Activated gamma-delta T cell treated with Interleukin-2 at 50 U/mL for 16 hours (primary cell): ENCODE measurements at regions not wholly inside any gene's neighbourhood (a gene's known extent, or its start where the extent isn't known, plus 50 kb on each side); places are given as distances from the start of the nearest gene placed in this dataset.

Experiments
- DNase-seq: peaks from one replicate; pipeline ENCODE4 v3.0.0-alpha.2; 2020

DNA sequence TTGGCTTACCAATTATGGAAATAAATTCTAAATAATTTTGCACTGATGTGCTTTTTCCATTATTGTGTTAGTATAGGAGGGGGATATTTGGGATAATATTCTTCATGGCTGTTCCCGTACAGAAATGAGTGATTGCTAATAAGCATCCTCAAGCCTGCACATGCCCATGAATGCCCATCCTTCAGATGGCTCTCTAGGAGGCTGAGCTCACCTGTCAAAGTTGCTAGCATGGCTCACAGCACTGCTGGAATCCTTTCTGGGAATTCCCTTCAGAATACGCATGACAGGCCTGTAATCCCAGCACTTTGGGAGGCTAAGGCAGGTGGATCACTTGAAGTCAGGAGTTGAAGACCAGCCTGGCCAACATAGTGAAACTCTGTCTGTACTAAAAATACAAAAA lies 124.1 kb downstream of the NXNL2 start:
- no peak for DNase-seq

DNA sequence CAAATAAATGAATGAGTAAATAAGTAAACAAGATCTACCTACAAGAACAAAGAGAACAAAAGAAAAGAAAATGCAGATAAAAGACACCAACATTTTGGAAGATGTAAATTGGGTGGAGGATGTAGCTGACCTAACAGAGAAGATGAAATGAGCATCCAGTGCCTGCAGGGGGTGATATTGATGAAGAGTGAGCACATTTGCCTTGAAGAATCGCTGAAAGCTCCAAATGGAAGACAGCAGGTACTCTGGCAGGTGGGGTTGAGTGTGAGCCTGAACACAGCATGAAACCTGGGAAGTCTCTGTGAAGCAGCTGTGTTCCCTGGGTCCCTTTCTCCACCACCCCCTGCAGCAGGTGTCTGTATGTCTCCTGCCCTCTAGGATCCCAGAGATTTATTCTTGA lies 125.6 kb downstream of the NXNL2 start:
- DNase-seq: no peak

DNA sequence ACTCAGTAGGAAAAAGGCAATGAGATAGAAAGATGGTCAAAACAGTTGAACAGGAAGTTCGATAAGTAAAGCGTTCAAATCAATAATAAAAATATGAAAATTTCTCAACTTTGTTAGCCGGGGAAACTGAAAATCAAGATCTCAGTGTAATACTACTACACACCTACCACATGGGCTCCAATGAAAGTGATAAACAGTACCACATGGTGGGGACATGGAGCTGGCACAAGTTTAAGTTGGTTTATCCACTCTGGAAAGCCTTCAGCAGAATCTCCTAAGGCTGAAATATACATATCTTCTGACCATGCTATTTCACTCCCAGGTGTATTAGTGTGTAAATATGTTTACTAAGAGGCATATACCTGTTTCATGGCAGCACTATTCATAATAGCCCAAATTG lies 126.8 kb downstream of the NXNL2 start:
- DNase-seq: no peak

DNA sequence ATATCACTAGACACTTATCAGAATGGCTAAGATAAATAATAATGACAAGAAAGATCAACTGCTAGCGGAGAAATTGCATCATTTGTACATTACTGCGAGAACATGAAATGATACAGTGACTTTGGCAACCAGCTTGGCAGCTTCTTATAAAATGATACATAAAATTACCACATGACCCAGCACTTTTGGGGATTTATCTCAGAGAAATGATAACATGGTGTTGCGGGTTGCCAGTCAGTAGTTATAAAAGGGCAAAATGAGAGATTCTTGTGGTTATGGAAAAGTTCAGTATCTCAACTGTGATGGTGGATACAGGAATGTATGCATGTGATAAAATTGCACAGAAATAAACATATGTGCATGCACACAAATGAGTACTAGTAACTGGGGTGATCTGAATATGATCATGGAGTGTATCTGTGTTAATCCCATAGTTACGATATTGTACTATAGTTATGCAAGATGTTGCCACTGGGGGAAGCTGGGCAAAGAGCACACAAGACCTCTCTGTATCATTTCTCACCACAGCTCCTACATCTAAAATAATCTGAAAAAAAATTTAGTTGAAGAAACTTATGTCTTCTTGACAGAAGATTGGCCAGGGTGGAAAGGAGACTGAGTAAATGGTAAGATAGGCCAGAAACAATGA lies 128.9 kb downstream of the NXNL2 start:
- no peak for DNase-seq

DNA sequence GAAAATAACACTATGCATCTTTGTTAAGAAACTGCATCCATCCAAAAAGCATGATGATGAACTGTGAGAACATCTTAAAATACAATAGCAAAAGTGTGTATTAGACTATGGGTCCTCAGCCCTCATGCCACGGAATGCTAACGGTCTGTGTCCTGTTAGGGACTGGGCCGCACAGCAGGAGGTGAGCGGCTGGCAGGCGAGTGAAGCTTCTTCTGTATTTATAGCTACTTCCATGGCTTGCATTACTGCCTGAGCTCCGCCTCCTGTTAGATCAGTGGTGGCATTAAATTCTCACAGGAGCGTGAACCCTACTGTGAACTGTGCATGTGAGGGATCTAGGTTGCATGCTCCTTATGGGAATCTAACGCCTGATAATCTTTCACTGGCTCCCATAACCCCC lies 129.8 kb downstream of the NXNL2 start:
- DNase-seq: no peak

DNA sequence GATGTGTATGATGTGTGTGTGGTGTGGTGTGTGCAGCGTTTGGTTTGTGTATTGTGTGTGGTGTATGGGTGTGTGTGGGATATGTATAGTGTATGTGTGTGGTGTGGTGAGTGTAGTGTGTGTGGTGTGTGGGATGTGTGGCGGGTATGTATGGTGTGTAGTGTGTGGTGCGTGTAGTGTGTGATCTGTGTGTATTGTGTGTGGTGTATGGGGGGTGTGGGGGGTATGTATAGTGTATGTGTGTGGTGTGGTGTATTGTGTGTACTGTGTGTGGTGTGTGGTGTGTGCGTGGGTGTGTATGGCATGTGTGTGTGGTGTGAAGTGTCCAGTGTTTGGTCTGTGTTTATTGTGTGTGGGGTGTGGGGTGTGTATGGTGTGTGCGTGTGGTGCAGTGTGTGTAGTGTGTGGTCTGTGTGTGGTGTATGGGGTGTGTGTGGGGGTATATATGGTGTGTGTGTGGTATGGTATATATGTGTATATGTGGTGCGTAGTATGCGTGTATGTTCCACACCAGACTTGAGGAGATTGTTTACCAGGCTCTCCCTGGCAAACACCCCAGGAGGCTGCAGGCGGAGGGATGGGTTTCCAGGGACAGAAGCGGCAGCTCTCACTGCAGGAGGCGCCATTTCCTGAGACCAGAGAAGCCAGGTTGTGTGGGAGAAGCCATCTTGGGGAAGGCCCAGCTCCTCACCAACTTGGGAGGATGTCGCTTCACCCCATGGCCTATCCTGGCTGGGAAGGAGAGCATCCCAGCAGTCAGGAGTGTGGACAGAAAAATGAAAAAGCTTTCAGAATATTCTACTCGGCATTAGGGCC lies 138.1 kb downstream of the NXNL2 start:
- no peak for DNase-seq

DNA sequence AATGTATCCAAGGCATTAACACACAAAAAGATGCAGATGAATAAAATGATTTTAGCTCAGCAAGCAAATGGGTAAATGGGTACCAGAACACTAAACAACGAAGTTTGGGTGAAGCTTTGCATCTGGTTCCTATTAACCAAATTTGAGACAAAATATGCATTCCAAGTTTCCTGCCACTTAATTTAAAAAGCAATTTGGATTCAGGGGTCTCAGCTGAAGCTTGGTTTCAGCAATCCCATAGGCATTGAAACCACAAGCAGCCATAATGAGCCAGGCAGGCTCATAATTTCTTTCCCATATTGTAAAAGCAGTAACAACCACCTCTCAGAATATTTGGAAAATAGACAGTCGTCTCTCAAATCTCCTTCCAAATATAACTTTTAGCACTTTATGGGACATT lies 138.9 kb downstream of the NXNL2 start:
- no peak for DNase-seq

DNA sequence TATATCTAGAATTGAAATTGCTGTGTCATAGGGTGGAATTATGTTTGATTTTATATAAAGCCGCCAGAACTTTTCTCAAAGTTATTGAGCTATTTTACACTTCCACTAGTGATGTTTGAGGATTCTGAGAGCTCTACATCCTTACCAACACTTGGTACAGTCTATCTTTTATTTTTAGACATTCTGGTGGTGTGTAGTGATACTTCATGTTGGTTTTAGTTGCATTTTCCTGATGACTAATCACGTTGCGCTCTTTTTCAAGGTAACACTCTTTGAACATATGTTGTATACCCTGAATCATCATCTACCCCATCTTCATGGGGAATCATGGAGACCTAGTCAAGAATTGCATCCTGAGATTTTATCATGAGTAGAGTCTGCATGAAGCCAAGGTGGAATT lies 141.7 kb downstream of the NXNL2 start:
- DNase-seq: no peak

DNA sequence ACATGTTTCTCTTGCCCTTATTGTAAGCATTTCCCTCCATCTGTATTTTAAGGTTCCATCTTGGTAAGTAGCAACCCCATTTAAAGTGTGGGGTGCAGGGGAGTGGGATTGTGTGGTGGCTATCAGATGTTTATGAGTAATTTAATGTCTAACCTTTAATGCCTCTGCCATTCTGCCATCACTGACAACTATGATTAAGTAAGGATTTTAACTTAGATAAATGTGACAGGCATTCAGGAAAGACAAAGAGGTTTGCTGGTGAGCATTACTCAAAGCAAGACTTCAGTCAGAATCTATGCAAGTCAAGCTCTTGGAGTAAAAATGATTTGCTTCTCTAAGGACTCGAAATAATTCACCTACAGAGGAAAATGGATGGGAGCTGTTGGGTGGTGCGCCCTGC lies 143.0 kb downstream of the NXNL2 start:
- DNase-seq: no peak

DNA sequence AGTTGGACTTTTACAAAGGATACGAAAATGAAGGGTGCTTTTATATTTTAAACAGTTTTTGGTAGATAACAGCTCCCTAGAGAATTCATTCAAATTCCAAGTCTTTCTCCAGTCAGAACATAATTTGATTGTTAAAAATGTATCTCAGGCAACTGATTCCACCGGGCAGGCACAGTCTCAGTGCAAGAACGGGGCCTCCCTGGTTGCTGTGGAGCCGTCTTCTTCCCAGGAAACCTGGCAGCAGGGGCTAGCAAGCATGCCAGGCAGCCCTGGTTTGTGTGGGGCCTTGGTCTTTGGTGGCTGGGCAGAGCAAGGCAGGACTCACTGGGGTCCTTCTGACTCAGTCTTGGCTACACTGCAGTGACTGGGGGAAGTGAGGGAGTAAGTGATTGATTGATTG lies 143.5 kb downstream of the NXNL2 start:
- no peak for DNase-seq

DNA sequence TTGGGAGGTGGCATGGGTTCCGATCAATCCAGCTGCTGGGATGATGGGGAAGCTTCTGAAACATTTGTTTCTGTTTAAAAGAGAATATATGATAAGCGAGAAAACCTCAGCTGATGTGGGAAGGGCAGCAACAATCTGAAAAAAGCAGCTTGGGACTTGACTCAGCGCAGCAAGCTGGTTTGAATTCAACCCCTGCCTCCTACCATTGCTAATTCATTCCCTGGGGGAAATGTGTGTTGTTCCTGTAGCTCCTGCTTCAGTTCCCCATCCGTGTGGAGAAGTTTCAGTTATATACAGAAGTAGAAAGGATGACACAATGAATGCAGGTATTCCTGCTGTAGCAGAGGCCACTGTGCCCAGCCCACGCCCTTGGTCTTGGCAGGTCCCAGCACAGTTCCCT lies 145.1 kb downstream of the NXNL2 start:
- DNase-seq: no peak

DNA sequence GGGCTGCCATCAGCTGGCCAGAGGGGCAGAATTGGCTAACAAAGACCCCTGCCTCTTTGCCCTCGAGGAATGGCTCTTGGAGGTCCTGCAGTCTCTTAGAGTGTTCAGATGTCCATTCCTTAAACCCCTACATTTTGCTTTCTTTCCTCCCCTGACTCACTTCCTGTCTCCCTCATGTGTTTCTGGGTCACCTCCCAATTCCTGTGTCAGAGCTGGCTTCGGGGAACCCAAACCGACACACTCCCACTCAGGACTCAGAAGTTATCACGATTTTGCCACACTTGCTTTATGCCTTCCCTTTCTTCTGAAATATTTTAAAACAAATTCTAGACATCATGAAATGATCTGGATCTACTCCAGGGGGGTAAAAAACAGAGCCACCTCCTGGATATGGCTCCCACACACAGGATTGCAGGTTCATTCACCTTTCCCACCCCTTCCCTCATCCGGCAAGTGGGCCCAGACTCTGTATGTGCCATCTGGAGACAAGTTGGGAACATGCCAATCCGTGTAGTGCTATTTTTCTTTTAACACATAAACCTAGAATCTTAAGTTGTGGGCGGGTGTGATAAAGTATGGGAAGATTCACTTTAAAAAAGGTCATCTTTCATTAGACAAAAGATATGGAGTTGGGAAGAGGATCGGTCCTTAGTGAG lies 145.7 kb downstream of the NXNL2 start:
- DNase-seq: no peak

DNA sequence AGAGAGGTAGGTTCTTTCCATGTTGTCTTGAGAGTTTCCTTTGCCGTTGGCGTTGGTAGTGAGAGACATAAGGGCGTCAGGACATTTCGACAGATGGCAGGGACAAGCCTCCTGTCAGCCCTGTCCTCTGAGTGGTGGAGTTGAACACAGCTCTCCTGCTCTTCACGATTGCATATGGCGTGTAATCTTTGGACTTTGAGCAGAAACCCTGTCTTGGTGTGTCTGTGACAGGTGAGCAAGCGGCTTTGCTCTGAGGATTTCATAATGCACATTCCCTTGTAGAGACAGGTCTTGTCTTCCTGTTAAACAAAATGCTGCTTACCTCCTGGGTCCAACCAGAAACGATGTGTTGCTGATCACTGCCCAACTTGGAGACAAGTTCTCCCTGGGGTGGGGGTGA lies 146.5 kb downstream of the NXNL2 start:
- DNase-seq: no peak

DNA sequence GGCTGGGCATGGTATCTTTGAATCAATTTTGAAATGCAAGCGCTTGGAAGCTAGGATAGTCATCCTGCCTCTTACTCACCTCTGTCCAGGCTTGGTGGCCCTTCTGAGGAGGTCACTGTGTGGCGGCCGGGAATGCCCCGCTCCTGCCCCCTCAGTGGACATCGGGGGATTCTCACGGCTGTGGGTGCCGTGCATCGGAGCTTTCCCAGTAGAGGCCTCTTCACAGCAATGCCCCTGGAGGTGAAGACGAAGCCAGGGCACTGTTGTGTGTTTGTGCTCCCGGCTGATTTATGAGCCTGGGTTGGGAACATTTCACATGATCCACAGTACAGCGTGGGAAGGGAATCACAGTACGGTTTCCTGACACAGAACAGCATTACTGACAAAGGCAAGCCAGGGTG lies 147.5 kb downstream of the NXNL2 start:
- DNase-seq: no peak

DNA sequence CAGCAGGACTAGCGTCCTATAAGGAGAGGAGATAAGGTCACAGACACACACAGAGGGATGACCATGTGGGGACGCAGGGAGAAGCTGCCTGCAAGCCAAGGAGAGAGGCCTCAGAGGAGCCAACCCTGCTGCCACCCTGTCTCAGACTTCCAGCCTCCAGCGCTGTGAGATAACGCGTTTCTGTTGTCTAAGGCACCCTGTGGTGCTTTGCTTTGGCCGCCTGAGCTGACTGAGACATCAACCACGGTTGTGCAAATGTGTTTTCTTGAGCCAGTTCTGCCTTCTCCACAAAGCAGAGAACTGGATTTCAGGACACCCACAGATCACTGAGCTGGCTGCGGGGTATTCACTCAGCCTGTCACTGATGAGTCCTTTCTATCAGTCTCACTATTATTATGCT lies 149.1 kb downstream of the NXNL2 start:
- no peak for DNase-seq

DNA sequence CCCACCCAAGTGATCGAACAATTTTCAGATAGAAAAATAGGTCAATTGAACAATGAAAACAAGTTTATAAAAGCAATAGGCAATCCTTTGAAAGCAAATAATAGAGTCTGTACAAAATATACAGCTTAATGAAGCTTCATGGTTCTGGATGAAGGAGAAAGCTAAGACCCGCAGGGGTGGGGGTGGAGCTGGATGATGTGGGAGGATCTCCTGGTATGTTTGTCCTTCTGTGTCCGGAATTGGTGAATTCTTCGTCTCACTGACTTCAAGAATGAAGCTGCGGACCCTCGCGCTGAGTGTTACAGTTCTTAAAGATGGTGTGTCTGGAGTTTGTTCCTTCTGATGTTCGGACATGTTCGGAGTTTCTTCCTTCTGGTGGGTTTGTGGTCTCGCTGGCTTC lies 149.9 kb downstream of the NXNL2 start:
- no peak for DNase-seq

DNA sequence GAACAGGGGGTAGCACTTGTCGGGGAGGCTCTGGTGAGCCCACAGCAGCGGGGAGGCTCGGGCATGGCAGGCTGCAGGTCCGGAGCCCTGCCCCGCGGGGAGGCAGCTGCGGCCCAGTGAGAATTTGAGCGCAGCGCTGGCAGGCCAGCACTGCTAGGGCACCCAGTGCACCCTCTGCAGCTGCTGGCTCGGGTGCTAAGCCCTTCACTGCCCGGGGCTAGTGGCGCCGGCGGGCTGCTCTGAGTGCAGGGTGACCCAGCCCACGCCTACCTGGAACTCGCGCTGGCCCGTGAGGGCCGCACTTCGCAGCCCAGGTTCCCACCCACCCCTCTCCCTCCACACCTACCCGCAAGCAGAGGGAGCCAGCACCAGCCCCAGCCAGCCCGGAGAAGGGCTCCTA lies 151.0 kb downstream of the NXNL2 start:
- DNase-seq: no peak

DNA sequence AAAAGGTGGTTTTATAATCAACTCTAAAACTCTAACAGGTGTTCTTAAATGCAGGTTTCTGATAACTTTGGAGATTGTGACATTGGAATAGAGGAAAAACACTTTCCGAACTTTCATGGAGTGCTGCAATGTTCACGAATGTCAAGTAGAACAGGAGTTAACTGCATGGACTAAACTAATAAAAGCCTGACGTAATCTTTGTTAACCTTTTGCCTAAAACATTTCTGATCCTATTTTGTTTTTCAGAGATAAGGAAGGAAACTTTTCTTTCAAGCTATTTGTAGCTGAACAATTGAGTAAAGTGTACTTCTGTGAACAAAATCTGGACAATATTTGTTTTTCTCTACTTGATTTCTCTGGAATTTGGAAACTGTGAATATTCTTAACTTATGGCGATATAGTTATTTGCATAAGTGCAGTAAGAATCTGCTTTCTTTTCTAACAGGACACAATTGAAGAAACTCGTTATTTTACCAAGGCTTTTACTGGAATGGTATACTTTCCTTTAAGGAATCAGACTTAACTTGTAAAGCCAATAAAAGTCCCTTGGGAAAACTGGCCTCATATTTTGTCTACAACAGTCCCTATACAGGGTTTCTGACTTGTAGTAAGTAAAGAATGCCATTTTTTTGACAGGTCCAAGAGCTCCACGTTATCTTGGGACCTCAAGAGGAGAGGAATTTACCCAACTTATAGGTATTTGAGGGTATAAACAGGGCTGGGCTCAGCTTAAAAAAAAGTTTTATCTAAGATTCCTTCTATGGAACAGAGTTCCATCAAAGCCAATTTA lies 154.7 kb downstream of the NXNL2 start:
- DNase-seq: no peak

DNA sequence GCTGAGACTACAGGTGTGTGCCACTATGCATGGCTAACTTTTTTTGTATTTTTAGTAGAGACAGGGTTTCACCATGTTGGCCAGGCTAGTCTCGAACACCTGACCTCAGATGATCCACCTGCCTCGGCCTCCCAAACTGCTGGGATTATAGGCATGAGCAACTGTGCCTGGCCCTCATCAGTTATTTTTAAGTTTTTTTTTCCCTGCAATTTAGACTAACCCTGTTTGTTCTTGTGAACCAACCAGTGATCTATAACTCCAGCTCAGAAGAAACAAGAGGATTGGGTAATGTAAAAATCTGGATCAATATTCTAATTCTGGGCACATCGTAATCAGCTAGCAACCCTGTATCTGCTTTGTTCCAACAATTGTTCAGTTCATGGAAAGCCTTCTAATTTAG lies 155.7 kb downstream of the NXNL2 start:
- no peak for DNase-seq

DNA sequence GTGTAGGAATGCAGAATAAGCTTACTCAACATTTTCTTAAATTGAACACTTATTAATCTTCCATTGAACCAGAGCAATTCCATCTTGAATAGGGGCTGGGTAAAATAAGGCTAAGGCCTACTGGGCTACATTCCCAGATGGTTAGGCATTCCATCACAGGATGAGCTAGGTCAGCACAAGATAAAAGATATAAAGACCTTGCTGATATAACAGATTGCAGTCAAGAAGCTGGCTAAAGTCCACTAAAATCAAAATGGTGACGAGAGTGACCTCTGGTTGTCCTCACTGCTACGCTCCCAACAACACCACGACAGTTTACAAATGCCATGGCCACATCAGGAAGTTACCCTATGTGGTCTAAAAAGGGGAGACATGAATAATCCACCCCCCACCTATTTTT lies 156.1 kb downstream of the NXNL2 start:
- no peak for DNase-seq

DNA sequence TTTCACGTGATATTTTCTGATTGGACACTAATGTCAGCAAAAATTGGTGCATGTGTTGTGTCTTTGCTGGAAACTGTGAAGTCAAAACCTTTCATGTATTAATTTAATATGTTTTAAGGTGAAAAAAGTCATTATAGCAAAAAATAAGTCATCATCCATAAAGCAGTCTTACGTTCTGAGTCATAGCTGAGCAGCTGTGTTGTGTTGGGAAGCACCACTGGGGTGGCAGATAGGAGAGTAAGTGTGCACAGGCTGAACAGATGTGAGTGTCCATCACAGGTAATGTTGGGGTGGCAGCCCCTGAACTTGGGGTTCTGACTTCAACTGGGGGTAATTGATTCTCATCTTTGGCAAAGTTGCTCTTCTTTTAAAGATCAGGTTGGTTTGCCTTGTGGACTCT lies 156.8 kb downstream of the NXNL2 start:
- DNase-seq: no peak

DNA sequence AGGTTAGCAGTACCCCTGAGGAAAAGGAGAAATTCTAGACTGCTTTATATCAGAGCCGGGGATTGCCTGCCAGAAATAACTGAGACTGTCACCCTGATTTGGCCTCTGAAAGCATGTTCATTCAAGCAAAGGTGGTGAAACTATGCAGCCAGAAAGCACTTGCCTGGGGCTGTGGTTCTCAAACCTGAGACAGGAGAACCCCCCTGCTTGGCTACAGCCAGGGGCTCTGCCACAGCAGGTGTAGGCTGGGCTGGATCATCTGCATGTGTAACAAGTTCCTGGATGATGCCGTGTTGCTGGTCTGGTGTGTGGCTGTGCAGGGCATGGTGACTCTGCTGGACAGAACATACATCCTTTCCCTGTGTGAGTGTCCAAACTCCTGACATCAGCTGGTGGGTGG lies 157.8 kb downstream of the NXNL2 start:
- no peak for DNase-seq

DNA sequence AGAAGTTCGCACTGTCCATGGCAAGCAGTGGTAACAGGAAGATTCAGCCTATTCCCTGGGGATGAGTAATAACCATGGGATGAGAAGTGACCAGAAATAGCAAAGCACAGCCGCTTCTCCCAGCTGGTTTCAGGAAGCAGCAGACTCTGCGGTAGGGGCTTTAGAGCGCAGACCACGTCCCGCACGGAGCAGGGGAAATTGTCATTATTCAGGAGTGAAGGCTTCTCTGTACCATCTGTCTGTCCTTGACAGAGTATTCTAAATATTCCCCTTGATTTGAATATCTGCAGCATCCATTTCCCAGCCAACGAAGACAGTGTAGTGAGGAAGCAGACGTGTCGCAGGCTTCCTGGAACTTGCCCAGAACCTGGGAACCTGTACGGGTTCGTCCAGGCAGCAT lies 159.6 kb downstream of the NXNL2 start:
- DNase-seq: no peak

DNA sequence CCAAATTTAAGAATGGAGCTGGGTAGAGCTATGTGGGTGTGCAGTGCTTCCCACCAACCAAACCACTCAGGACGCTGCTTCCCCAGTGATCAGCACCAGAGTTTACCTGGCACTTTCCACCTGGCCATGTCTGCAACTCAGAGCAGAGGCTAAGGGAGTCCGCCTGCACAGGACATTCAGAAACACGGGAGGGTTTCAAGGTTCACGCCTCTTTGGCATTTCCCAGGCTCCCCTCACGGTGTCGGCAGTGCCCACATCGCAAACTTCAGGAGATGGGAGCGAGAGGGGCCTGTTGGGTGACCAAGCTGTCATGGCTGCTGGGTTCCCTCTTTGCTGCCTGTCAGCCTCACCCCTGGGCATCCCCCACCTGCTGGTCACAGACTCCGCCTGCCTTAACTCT lies 161.5 kb downstream of the NXNL2 start:
- DNase-seq: no peak
